NCI-H2196 treated with DMSO at 0.1 percent for 48 hours (cell line): ENCODE measurements at regions not wholly inside any gene's neighbourhood (a gene's known extent, or its start where the extent isn't known, plus 50 kb on each side); places are given as distances from the start of the nearest gene placed in this dataset.

Experiments used
- DNase-seq: peaks from one replicate; lab custom pipeline; 2025; ENCODE audit not compliant: unreplicated experiment; lab: John Stamatoyannopoulos, UW

DNA sequence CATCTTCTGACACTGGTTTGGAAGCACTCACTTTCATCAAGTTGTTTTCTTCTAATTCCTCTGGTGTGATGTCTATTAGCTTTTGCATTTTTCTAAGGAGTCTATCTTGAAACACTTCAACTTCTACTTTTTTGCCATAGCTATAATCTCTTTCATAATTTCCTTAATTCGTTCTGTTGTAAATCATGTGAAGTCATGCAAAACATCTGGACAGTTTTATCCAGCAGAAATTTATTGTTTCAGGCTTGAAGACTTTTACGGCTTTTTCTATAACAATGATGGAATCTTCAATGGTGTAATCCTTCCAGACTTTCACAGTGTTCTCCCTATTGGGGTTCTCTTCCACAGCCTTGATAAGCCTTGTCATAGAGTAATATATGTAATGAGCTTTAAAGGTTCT lies 74.9 kb upstream of the PABPC4L start:
- no peak for DNase-seq

DNA sequence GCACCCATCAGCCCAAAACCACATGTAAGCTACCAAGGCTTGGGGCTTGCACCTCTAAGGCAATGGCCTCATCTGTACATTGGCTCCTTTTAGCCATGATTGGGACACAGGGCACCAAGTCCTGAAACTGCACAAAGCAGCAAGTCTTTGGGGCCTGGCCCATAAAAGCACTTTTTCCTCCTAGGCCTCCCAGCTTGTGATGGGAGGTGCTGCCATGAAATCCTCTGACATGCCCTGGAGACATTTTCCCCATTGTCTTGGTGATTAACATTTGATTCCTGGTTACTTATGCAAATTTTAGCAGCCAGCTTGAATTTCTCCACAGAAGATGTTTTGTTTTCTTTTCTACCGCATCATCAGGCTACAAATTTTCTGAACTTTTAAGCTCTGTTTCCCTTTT lies 58.5 kb upstream of the PABPC4L start:
- no peak for DNase-seq
